OCI-LY1 (cell line): ENCODE measurements at regions not wholly inside any gene's neighbourhood (a gene's known extent, or its start where the extent isn't known, plus 50 kb on each side); places are given as distances from the start of the nearest gene placed in this dataset.

Experiments
- CTCF ChIP-seq: fragments of 200-600 bp; sonication (generic), shearing (Covaris generic); IDR thresholded peaks from 2 replicates; pipeline ENCODE4 v1.5.1; 2017; ENCODE audit warnings: mild to moderate bottlenecking, antibody characterized with exemption, low read length, moderate library complexity, mixed read lengths
- EZH2 ChIP-seq: fragments of 200-600 bp; sonication (generic), shearing (Covaris generic); IDR thresholded peaks from 2 replicates; pipeline ENCODE4 v1.8.0; 2017; ENCODE audit warnings: borderline replicate concordance, mixed run types, mild to moderate bottlenecking, antibody characterized with exemption, low read length, moderate library complexity, mixed read lengths

GRCh38 chrX:43513085-43513484 lies 143.0 kb upstream of the MAOA start:
- TF ChIP-seq CTCF (no peak), EZH2 (no peak)
